ENCODE measurements at regions not wholly inside any gene's neighbourhood (a gene's known extent, or its start where the extent isn't known, plus 50 kb on each side); places are given as distances from the start of the nearest gene placed in this dataset.
"Not testable (repeated sequence)": the region's sequence is repeated elsewhere in the genome, so short reads cannot be mapped to it uniquely, and the experiment has no call there.

DNA sequence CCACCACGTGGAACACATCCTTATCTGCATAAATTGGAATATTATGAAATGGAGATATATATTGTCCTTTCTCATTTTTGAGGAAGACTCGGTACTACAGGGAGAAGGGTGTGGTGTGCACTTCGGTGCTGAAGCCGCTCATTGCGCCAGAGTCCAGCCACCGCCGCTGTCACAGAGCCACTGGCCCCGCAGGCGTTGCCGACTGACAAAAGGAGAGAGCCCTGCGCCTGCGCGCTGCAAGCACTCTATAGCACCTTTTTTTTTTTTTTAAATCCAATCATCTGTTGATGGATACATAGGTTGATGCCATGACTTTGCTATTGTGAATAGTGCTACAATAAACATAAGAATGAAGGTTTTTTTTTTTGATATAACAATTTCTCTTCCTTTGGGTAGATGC lies 130.0 kb upstream of the TBC1D5 start:
- no peak for DNase-seq

DNA sequence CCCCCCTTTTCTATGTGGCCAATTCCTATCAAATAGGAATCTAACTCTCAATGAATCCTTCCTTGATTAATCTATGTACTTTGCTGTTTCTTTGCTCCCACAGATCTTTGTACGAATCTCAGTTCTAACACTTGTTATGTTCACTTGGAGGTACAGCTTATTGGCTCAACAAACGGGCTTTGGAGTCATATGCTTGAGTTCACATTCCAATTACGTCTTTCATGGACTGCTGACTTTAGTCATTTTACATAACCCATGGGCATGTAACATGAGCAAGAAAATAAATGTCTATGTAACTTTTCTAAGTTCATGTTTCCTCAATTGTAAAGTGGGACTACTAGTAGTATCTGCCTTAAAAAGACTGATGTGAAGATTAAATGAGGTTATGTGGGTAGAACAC lies 123.2 kb upstream of the TBC1D5 start:
- DNase-seq: no peak

DNA sequence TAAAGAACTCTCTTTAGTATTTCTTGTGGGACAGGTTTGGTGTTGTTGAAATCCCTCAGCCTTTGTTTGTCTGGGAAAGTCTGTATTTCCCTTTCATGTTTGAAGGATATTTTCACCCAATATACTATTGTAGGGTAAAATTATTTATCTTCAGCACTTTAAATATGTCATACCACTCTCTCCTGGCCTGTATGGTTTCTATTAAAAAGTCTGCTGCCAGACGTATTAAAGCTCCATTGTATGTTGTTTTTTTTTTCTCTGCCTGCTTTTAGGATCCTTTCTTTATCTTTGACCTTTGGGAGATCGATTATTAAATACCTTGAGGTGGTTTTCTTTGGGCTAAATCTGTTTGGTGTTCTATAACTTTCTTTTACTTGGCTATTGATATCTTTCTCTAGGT lies 119.0 kb upstream of the TBC1D5 start:
- no peak for DNase-seq

DNA sequence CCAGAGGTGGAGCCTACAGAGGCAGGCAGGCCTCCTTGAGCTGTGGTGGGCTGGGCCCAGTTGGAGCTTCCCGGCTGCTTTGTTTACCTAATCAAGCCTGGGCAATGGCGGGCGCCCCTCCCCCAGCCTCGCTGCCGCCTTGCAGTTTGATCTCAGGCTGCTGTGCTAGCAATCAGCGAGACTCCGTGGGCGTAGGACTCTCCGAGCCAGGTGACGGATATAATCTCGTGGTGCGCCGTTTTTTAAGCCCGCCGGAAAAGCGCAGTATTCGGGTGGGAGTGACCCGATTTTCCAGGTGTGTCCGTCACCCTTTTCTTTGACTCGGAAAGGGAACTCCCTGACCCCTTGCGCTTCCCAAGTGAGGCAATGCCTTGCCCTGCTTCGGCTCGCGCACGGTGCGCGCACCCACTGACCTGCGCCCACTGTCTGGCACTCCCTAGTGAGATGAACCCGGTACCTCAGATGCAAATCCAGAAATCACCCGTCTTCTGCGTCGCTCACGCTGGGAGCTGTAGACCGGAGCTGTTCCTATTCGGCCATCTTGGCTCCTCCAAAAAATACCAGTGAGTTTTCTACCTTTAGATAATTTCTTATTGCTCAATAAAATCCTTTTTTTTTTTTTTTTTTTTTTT lies 118.5 kb upstream of the TBC1D5 start:
- DNase-seq: not testable (repeated sequence)

DNA sequence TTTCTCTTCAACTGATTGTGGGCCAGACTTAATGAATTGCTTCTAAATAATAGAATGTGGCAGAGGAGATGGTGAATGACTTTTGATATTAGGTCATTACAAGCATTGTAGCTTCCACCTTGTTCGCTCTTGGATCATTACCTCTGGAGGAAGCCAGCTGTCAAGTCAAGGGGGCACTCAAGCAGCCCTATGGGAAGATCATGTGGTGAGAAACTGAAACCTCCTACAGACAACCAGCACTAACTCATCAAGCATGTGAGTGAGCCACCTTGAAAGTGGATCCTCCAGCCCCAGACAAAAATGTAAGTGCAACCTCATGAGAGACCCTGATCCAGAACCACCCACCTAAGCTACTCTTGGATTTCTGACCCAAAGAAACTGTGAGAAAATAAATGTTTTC lies 109.8 kb upstream of the TBC1D5 start:
- no peak for DNase-seq

DNA sequence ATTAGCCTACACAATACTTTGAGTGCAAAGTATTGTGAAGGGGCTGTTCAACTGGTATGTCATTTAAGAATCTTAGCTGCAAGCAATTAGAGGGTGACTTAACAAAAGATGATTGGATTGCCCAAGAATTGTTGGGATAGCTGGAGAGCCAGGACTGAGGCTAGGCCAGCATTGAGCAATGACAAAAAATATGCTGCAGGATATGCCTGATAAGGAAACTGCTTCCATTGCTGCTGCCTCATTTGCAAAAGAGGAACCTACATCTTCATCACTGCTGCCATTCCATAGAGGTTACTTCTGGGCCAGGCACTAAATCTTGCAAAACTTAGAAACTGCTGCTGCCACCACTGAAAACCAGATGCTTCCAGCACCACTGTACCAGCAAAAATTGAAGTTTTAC lies 108.0 kb upstream of the TBC1D5 start:
- peak; percentile 31 for DNase-seq

DNA sequence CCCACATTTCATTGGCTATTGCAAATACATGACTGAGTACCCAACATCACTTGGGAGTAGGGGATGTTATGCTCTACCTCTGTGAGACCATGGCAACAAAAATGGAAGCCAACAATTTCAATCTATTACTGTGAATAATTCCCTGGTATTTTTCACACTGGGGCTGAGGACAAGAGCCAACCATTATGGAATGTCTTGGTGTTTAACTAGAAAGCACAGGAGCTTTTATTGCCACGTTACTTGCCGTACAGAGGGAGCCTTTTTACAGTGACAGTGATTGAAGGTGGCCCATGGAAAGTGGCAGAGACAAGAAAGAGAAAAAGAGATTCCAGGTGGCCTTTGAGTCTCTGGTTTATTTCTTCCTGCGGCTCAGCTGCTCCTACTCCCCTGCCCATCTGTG lies 105.7 kb upstream of the TBC1D5 start:
- no peak for DNase-seq

DNA sequence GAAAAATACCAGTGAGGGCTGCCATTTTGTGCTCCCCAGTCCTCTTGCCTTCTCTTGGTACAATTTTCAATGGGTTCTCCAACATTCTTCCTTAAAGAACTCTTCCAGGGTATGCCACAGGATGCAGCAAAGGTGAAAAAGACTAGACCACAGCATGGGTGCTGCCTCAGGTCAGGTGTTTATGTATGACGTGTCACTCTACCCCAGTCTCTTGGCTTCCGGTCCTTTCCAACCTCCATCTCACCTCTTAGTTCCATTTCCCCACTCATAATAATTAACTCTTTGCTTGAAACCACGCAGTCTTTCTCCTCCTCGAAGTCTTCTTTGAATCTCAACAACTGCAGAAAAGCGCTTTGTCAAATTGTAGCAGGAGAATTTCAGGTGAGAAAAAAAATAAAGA lies 104.7 kb upstream of the TBC1D5 start:
- no peak for DNase-seq

DNA sequence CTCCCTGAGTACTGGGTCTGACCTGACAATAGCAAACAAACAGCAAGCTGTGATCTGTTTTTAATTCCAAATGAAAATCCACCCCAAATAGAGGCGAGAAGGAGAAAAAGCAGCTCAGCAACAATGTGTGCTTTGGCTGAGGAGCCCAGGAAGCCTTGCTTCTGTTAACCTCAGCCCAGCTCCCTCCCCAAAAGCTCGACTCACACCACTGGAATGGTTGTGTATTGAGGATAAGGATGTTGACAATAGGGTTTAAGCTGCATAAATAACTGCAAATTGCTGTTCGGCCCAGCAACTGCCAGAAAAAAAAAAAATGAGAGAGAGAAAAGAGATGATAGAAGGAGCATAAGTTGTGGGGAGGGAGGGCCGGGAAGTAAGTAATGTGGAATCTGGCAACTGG lies 104.0 kb upstream of the TBC1D5 start:
- no peak for DNase-seq

DNA sequence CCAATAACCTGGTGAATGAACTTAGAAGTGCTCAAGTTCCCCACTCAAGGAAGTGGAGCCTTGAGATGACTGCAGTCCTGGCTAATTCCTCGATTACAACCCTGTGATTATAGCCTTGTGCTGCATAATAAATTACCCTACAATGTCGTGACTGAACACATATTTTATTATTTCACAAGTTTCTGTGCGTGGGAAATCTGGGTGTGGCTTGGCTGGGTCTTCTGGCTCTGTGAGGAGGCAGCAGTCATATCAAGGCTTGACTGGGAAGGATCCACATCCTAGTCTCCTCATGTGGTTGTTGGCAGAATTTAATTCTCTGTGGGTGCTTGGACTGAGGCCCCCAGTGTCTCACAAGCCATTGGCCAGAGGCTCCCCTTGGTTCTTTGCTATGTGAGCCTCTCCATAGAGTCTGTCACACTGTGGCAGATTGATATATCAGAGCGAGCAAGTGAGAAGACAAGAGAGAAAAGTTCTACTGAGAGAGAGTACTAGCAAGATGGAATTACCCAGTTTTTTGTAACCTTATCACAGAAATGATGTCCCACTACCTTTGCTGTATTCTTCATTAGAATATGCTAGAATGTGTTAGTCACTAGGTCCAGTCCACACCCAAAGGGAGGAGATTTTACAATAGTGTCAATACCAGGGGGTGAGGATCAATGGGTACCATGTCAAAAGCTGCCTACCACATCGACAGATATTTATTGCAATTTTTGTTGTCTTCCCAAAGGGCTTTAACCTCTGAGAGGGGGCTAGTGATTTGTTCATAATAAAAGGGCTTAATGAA lies 102.8 kb upstream of the TBC1D5 start:
- DNase-seq: no peak

DNA sequence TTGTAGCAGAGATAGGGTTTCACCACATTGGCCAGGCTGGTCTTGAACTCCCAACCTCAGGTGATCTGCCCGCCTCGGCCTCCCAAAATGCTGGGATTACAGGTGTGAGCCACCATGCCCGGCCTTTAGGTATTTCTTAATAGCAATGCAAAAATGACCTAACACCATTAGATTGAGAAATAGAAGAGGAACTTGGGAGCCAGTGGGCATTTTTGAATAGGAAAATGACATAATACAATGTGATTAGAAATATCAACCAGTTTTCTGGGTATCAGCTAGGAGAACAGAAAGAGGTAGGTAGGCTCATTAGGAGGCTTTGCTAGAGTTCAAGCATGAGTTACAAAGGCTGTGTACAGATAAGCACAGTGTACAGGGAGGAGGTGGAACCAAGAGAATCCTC lies 101.8 kb upstream of the TBC1D5 start:
- DNase-seq: no peak

DNA sequence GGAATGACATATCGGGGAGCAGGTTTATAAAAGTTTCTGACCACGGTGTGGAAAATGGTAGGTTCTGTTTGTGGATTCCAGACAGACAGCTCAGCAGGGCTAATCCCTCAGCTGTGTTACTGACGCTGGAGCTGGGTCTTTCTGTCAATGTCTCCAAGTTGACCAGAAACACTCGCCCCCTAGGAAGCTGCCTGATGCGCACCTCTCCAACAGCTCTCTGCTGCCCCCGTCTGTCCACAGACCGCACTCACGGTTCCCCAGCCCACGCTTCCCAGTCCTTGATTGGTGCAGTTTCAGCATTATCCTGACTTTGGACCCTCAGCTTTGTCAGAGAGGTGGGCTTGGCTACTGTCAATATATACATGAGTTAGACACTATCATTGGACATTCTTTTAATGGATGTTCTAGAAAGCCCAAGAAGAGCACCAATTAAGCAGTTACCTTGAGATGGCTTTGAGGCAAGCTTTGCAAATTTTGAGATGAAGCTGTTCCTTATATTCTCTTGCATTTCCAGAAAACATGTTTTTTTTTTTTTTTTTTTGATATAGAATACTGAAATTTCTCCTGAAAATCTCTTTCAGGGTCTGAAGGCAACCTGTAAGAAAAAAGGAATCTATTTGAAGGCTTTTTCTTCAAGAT lies 98.9 kb upstream of the TBC1D5 start:
- peak; percentile 68 for DNase-seq

DNA sequence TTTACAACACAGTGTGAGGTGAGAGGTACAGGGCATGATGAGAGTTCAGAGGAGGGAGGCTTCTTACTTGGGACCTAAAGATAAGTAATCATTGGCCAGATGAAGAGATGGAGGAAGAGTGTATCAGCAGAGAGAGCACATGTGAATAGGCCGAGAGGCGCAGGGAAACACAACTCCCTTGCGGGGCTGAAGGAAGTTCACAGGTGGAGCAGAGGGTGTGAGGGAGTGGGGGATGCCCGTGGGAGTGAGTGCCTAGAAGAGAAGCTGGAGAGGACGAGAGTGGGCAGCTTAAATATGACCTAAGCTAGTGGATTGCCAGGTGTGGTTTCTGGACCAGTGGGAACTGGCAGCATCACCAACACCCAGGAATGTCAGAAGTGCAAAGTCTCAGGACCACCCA lies 98.2 kb upstream of the TBC1D5 start:
- no peak for DNase-seq

DNA sequence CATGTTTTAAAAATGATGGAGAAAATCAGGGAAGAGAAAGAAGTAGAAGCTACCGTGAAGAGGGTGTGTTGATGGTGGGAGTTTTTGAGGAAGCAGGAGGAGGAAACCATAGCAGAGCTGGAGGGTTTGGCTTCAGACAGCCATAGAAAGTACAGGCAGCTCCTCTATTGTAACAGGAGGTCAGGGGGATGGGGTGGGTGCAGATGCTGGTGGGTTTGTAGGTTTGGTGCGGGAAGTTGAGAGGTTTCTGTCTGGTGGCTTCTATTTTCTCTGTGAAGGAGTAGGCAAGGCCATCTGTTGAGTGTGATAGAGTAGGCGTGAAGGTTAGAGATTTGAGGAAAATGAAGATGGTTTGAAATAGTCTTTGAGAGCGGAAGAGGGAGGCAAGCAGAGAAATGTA lies 97.7 kb upstream of the TBC1D5 start:
- DNase-seq: no peak

DNA sequence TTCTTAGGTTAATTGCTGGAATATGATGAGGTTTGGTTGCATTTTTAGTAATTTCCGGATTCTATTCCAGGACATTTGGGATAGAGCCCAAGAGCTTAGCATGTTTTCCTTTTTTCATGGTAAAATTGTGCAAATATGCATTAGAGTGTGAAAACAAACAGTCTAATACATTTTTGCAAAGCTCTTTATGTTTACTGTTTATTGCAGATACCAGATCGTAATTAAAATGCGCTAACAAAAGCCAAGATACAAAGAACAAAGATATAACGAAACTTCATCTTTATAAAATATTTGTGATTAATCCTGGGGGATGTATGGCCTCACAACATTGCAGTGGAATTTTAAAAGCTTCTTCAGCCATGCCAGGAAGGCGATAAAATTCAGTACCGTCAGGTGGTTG lies 94.5 kb upstream of the TBC1D5 start:
- DNase-seq: no peak

DNA sequence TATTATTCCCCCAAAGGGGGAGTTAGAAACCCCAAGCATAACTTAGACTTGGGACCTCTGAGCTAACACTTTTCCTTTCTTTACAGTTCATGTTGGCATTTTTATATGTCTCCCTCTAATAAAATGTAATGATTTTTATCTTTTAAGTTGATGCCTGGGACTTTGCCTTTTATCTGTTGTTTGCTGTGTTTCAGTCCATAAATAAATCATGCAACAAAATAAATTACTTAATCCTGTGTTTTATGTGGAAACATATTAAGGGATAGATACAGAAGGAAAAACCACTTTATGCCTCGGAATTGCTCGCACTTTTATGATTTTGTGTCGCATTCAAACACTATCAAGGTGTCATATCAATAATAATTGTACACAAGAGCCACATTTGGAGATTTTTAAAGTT lies 93.7 kb upstream of the TBC1D5 start:
- no peak for DNase-seq

DNA sequence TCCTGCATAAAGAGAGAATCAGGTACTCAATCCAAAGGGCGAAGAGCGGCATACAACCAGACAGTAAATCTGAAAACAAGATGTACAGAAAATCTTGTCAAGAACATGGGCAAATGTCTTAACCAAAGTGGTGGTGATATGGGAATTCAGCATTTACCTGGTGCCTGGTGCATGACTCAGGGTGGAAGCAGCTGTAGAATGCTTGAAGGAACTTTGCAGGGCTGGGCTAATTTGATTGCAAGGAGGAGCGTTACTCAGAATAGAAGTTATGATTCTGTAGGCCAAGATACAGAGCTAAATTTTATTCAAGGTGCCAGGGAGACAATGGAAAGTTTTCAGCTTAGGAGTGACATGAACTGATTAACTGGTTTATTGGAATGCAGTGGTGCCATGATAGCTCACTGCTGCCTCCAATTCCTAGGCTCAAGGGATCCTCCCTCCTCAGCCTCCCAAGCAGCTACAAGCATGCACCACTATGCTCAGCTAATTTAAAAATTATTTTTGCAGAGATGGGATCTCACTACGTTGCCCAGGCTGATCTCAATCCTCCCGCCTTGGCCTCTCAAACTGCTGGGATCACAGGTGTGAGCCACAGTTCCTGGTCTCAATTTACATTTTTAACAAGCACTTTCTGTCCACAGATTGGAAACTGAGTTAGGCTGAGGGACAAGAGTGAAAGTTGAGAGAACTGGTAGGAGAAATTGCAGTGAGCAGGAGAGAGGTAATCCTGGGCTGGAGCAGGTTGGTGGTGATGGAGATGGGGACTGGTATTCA lies 91.5 kb upstream of the TBC1D5 start:
- no peak for DNase-seq

DNA sequence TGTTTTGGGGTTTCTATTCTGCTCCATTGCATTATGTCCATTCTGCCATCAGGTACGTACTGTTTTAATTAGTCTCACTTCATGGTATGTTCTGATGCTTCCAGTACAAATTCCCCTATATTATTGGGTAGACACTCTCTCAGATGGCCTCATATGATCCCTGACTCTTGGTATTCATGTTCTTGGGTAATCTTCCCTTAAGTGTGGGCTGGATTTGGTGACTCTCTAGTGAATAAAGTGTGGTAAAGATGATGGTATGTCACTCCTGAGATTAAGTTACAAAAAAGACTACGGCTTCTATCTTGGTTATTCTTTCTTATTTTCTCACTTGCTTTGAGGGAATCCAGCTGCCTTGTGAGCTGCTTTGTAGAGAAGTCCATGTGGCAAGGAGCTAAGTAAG lies 89.6 kb upstream of the TBC1D5 start:
- DNase-seq: no peak

DNA sequence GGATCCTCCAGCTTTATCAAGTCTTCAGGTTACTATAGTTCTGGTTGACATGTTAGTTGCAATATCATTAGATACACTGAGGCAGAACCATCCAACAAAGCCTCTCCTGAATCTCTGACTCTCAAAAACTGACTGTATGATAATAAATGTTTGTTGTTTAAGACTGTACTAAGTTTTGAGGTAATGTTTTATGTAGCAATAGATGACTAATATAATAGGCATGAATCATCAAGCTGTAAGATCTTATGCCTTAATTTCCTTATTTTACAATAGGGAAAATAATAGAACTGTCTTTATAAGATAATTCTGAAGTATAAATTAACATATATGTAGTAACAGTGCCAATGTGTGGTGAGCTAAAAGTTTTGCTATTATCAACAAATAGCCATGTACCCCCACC lies 88.9 kb upstream of the TBC1D5 start:
- DNase-seq: no peak

DNA sequence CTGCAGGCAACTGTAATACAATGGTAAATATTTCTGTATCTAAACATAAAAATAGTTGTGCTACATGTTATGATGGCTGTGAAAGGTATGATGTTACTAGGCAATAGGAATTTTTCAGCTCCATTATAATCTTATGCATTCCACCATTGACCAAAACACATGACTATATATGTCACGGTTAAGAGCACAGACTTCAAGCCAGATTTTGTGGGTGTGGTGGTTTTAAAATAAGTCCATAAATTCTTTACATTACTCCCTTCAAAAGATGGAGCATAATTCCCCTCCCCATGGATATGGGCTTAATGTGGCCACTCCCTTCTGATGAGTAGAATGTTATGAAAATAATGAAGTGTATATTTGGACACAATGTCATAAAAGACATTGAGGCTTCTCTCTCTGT lies 88.4 kb upstream of the TBC1D5 start:
- peak; percentile 81 for DNase-seq

DNA sequence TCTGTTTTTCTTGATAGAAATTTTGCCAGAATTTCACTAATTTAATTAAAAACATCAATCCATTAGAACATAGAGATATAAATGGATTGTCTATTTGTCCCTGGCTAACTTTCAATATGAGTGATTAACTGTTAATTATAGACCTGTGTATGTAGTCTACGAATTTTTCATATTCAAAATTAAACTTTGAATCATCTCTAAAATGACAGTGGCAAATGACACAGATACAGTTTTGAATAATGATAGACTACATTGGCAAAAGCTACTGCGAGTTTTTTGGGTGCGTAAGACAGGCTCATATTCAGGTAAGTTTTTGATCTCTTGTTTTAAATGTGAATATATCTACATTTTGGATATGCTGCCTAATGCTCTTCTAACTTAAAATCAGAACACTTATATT lies 86.0 kb upstream of the TBC1D5 start:
- DNase-seq: no peak

DNA sequence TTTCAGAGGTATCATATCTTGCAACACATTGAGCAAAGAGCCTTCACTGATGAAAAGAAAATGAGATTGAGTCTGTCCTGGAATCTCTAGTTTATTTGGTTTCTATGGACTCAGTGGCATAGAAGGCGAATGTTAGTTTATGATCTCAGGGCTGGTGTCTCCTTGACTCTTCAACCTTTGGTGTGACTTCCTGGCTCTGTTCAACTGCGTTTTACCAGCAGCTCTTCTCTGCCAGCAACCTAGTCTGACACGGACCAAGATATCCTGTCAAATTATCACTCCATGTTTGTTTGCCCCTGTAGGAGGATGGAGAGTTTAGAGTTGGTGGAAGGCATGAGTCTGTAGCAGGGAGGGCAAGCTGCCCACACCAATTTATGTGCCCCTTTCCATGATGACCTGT lies 82.9 kb upstream of the TBC1D5 start:
- DNase-seq: no peak

DNA sequence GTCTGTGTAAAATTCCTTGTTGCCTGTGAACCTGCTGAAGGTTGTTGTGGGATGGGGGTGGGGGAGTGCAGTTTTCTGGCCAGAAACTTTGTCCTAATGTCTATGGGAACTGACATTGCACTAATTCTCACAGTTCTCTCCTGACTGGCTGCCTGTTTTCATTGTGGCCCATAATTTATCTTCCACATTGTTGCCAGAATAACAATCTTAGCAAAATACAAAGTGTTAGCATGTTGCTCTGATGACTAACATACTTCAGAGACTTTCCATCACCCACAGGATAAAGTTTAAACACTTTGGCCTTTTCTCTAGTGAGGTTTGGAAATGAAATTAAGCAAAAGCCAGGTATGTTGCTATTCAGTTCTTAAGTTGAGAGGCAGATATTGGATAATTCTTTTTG lies 81.4 kb upstream of the TBC1D5 start:
- DNase-seq: no peak

DNA sequence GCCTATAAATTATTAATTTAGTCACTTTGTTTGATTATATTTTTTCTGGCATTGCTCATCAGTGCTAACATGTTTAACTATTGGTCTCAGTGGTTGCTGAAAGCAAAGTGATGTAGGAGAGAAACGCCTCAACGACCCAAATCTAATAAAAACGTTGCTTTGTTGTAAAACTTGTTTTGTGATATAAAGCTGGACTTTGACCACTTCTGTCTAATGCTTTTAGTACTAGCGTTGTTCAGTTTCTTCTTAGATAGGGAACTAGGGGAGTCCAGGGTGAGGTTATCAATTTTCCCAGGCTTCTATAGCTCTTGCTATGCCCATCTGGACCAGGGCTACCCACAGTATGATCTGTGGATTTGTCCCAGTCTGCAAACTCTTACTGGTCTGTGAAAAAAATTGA lies 80.6 kb upstream of the TBC1D5 start:
- DNase-seq: no peak
